ENCODE measurements at regions not wholly inside any gene's neighbourhood (a gene's known extent, or its start where the extent isn't known, plus 50 kb on each side); places are given as distances from the start of the nearest gene placed in this dataset.

GRCh38 chrX:130984782-130985181, 73.4 kb upstream of the ARHGAP36 start:
- Histone ChIP-seq H3K4me3 (replicated peaks in 1 of 4; ENCODE audit: control extremely low read depth in 1 of 4, insufficient read depth in 1 of 4, low read depth in 3 of 4, low read length in 4 of 4) (no peak overlapping the region), H3K79me2 (ENCODE audit: control insufficient read depth, insufficient read depth, low read length) (no peaks in the 10 kb centered on the region), H3K4me1 (ENCODE audit: control insufficient read depth, extremely low read depth, insufficient read depth, low read length) (no peaks in the 10 kb centered on the region), H3K9ac (ENCODE audit: insufficient read depth, low read length) (no peak overlapping the region), H4K20me1 (ENCODE audit: control insufficient read depth, extremely low read depth, insufficient read depth, low read length) (no peaks in the 10 kb centered on the region), H3K9me3 (ENCODE audit: control insufficient read depth, insufficient read depth, low read depth, low read length) (no peaks in the 10 kb centered on the region), H2AFZ (ENCODE audit: low read length) (no peak overlapping the region), H3K27ac (ENCODE audit: insufficient read depth, low read length) (no peak overlapping the region), H3K27me3 (ENCODE audit: control insufficient read depth, insufficient read depth, low read length) (no peaks in the 10 kb centered on the region), H3K36me3 (ENCODE audit: control insufficient read depth, insufficient read depth, low read length) (no peaks in the 10 kb centered on the region), H3K4me2 (ENCODE audit: extremely low read depth, insufficient read depth, low read length) (no peak overlapping the region)
- peak; percentile 2 to 26 for DNase-seq (ENCODE audit: low read depth in 2 of 2)
- TF ChIP-seq CTCF (conservative IDR thresholded peaks at IDR 0.05 in 1 of 2, IDR thresholded peaks at IDR 0.05 in 1 of 2; ENCODE audit: low read depth in 1 of 2, low read length in 2 of 2) (no peak), EZH2 (IDR thresholded peaks at IDR 0.05; ENCODE audit: low read length, missing control alignments) (no peak)

GRCh38 chrX:130987241-130987640, 70.9 kb upstream of the ARHGAP36 start:
- TF ChIP-seq EZH2 (IDR thresholded peaks at IDR 0.05; ENCODE audit: low read length, missing control alignments): no peak
- no peaks in the 10 kb centered on the region for H3K9me3 ChIP-seq (ENCODE audit: control insufficient read depth, insufficient read depth, low read depth, low read length)
- no peak for DNase-seq (ENCODE audit: low read depth in 2 of 2)
- H2AFZ ChIP-seq (ENCODE audit: low read length): no peak overlapping the region
- H3K4me3 ChIP-seq (replicated peaks in 1 of 4; ENCODE audit: control extremely low read depth in 1 of 4, insufficient read depth in 1 of 4, low read depth in 3 of 4, low read length in 4 of 4): no peak overlapping the region
- no peaks in the 10 kb centered on the region for H3K36me3 ChIP-seq (ENCODE audit: control insufficient read depth, insufficient read depth, low read length)
- H3K4me1 ChIP-seq (ENCODE audit: control insufficient read depth, extremely low read depth, insufficient read depth, low read length): no peaks in the 10 kb centered on the region
- no peaks in the 10 kb centered on the region for H3K79me2 ChIP-seq (ENCODE audit: control insufficient read depth, insufficient read depth, low read length)
- no peaks in the 10 kb centered on the region for H4K20me1 ChIP-seq (ENCODE audit: control insufficient read depth, extremely low read depth, insufficient read depth, low read length)
- no peak overlapping the region for H3K9ac ChIP-seq (ENCODE audit: insufficient read depth, low read length)
- no peaks in the 10 kb centered on the region for H3K27me3 ChIP-seq (ENCODE audit: control insufficient read depth, insufficient read depth, low read length)
- H3K27ac ChIP-seq (ENCODE audit: insufficient read depth, low read length): no peak overlapping the region
- H3K4me2 ChIP-seq (ENCODE audit: extremely low read depth, insufficient read depth, low read length): no peak overlapping the region

GRCh38 chrX:130990723-130991122, 67.4 kb upstream of the ARHGAP36 start:
- H3K27me3 ChIP-seq (ENCODE audit: control insufficient read depth, insufficient read depth, low read length): no peaks in the 10 kb centered on the region
- no peak overlapping the region for H2AFZ ChIP-seq (ENCODE audit: low read length)
- no peaks in the 10 kb centered on the region for H3K9me3 ChIP-seq (ENCODE audit: control insufficient read depth, insufficient read depth, low read depth, low read length)
- no peak overlapping the region for H3K4me2 ChIP-seq (ENCODE audit: extremely low read depth, insufficient read depth, low read length)
- DNase-seq (ENCODE audit: low read depth in 2 of 2): no peak
- no peaks in the 10 kb centered on the region for H3K79me2 ChIP-seq (ENCODE audit: control insufficient read depth, insufficient read depth, low read length)
- H3K4me1 ChIP-seq (ENCODE audit: control insufficient read depth, extremely low read depth, insufficient read depth, low read length): no peaks in the 10 kb centered on the region
- no peak overlapping the region for H3K4me3 ChIP-seq (replicated peaks in 1 of 4; ENCODE audit: control extremely low read depth in 1 of 4, insufficient read depth in 1 of 4, low read depth in 3 of 4, low read length in 4 of 4)
- H4K20me1 ChIP-seq (ENCODE audit: control insufficient read depth, extremely low read depth, insufficient read depth, low read length): no peaks in the 10 kb centered on the region
- no peak overlapping the region for H3K27ac ChIP-seq (ENCODE audit: insufficient read depth, low read length)
- H3K36me3 ChIP-seq (ENCODE audit: control insufficient read depth, insufficient read depth, low read length): no peaks in the 10 kb centered on the region
- no peak overlapping the region for H3K9ac ChIP-seq (ENCODE audit: insufficient read depth, low read length)
- no peak for TF ChIP-seq EZH2 (IDR thresholded peaks at IDR 0.05; ENCODE audit: low read length, missing control alignments)
- TF ChIP-seq CTCF (conservative IDR thresholded peaks at IDR 0.05 in 1 of 2, IDR thresholded peaks at IDR 0.05 in 1 of 2; ENCODE audit: low read depth in 1 of 2, low read length in 2 of 2): no peak
